Activated CD4-positive, alpha-beta T cell treated with anti-CD3 and anti-CD28 coated beads, Interleukin-2, amount 10 ng/mL, durations not matched to agents 24 days and 14 days (primary cell): ENCODE measurements at regions not wholly inside any gene's neighbourhood (a gene's known extent, or its start where the extent isn't known, plus 50 kb on each side); places are given as distances from the start of the nearest gene placed in this dataset.

Experiments
- DNase-seq: peaks from one replicate; pipeline ENCODE4 v3.0.0; 2022
- H3K27ac Mint-ChIP-seq: one replicate; pipeline ENCODE4 v1.8.0; 2022; ENCODE audit warnings: mild to moderate bottlenecking, mixed read lengths
- H3K27me3 Mint-ChIP-seq: one replicate; pipeline ENCODE4 v1.8.0; 2022; ENCODE audit warnings: mixed read lengths
- H3K36me3 Mint-ChIP-seq: one replicate; pipeline ENCODE4 v1.8.0; 2022; ENCODE audit warnings: low read depth, mild to moderate bottlenecking, mixed read lengths
- H3K4me1 Mint-ChIP-seq: one replicate; pipeline ENCODE4 v1.8.0; 2021; ENCODE audit warnings: mixed read lengths
- H3K4me3 Mint-ChIP-seq: one replicate; pipeline ENCODE4 v1.8.0; 2022; ENCODE audit warnings: mild to moderate bottlenecking, moderate library complexity, mixed read lengths
- H3K9me3 Mint-ChIP-seq: one replicate; pipeline ENCODE4 v1.8.0; 2021; ENCODE audit warnings: mixed read lengths
- intact Hi-C: fragments of 100-400 bp; cut with micrococcal nuclease; formaldehyde crosslinking; loops from one replicate; pipeline ENCODE4 v1.15.1; 2023

GRCh38 chr6:137767911-137768690 is 99.0 kb upstream of the TNFAIP3 start:
- H3K36me3 Mint-ChIP-seq: peaks cover 2% of the 10 kb centered on the region
- peak; percentile 73 for DNase-seq
- H3K4me1 Mint-ChIP-seq: peaks cover 24% of the 10 kb centered on the region
- intact Hi-C loops: loop anchor here (2.0 kb wide), 1 partner anchor 13 kb away; no protein-coding TSS in a partner anchor
- H3K4me3 Mint-ChIP-seq: peak overlapping the region; percentile 47
- peaks cover 17% of the 10 kb centered on the region for H3K9me3 Mint-ChIP-seq
- H3K27me3 Mint-ChIP-seq: no peaks in the 10 kb centered on the region
- peak overlapping the region; percentile 87 for H3K27ac Mint-ChIP-seq

- Mint-ChIP-seq H3K27ac (no peak overlapping the region), H3K4me3 (no peak overlapping the region)
- intact Hi-C loops: loop anchor here (2.0 kb wide), 1 partner anchor 14 kb away; no protein-coding TSS in a partner anchor
These were observed 98.1 kb upstream of the TNFAIP3 start for GRCh38 chr6:137768935-137769334.

GRCh38 chr6:137769797-137770362 is 97.2 kb upstream of the TNFAIP3 start:
- DNase-seq: no peak
- Mint-ChIP-seq H3K9me3 (peaks cover 11% of the 10 kb centered on the region), H3K4me1 (peaks cover 24% of the 10 kb centered on the region), H3K27ac (no peak overlapping the region), H3K36me3 (peaks cover 3% of the 10 kb centered on the region), H3K27me3 (no peaks in the 10 kb centered on the region), H3K4me3 (no peak overlapping the region)
- intact Hi-C loops: loop anchor here (2.0 kb wide), 1 partner anchor 15 kb away; no protein-coding TSS in a partner anchor

More at GRCh38 chr6:137768935-137769334, 98.1 kb upstream of the TNFAIP3 start:
- DNase-seq: no peak
- peaks cover 3% of the 10 kb centered on the region for H3K36me3 Mint-ChIP-seq
- no peaks in the 10 kb centered on the region for H3K27me3 Mint-ChIP-seq
- H3K4me1 Mint-ChIP-seq: peaks cover 24% of the 10 kb centered on the region
- peaks cover 17% of the 10 kb centered on the region for H3K9me3 Mint-ChIP-seq

- H3K36me3 Mint-ChIP-seq: peaks cover 3% of the 10 kb centered on the region
- DNase-seq: no peak
- no peak overlapping the region for H3K4me3 Mint-ChIP-seq
- H3K27me3 Mint-ChIP-seq: no peaks in the 10 kb centered on the region
- peaks cover 13% of the 10 kb centered on the region for H3K4me1 Mint-ChIP-seq
- peaks cover 4% of the 10 kb centered on the region for H3K9me3 Mint-ChIP-seq
- no peak overlapping the region for H3K27ac Mint-ChIP-seq
- intact Hi-C loops: no loop called here
These were observed 94.4 kb upstream of the TNFAIP3 start for GRCh38 chr6:137772541-137773250.

- no peaks in the 10 kb centered on the region for H3K27me3 Mint-ChIP-seq
- DNase-seq: no peak
- H3K4me3 Mint-ChIP-seq: no peak overlapping the region
- peaks cover 1% of the 10 kb centered on the region for H3K36me3 Mint-ChIP-seq
- H3K27ac Mint-ChIP-seq: no peak overlapping the region
- H3K4me1 Mint-ChIP-seq: no peaks in the 10 kb centered on the region
- H3K9me3 Mint-ChIP-seq: peaks cover 4% of the 10 kb centered on the region
- intact Hi-C loops: no loop called here
These were observed 91.8 kb upstream of the TNFAIP3 start for GRCh38 chr6:137775227-137775626.

GRCh38 chr6:137775720-137776119 is 91.3 kb upstream of the TNFAIP3 start:
- no peaks in the 10 kb centered on the region for H3K4me1 Mint-ChIP-seq
- H3K36me3 Mint-ChIP-seq: peaks cover 1% of the 10 kb centered on the region
- peaks cover 4% of the 10 kb centered on the region for H3K9me3 Mint-ChIP-seq
- H3K27ac Mint-ChIP-seq: no peak overlapping the region
- no peak for DNase-seq
- intact Hi-C loops: no loop called here
- no peak overlapping the region for H3K4me3 Mint-ChIP-seq
- H3K27me3 Mint-ChIP-seq: no peaks in the 10 kb centered on the region

- no peak for DNase-seq
- no peaks in the 10 kb centered on the region for H3K4me1 Mint-ChIP-seq
- no peaks in the 10 kb centered on the region for H3K27me3 Mint-ChIP-seq
- H3K27ac Mint-ChIP-seq: no peak overlapping the region
- H3K4me3 Mint-ChIP-seq: no peak overlapping the region
- intact Hi-C loops: no loop called here
- peaks cover 4% of the 10 kb centered on the region for H3K9me3 Mint-ChIP-seq
- H3K36me3 Mint-ChIP-seq: peaks cover 1% of the 10 kb centered on the region
These were observed 90.8 kb upstream of the TNFAIP3 start for GRCh38 chr6:137776256-137776655.

GRCh38 chr6:137776786-137777686 is 90.0 kb upstream of the TNFAIP3 start:
- Mint-ChIP-seq H3K36me3 (peaks cover 1% of the 10 kb centered on the region), H3K27ac (no peak overlapping the region), H3K9me3 (peaks cover 4% of the 10 kb centered on the region), H3K27me3 (no peaks in the 10 kb centered on the region), H3K4me1 (peaks cover 2% of the 10 kb centered on the region), H3K4me3 (no peak overlapping the region)
- no peak for DNase-seq
- intact Hi-C loops: no loop called here

- H3K36me3 Mint-ChIP-seq: peaks cover 1% of the 10 kb centered on the region
- DNase-seq: no peak
- H3K4me1 Mint-ChIP-seq: peaks cover 2% of the 10 kb centered on the region
- no peak overlapping the region for H3K4me3 Mint-ChIP-seq
- intact Hi-C loops: no loop called here
- H3K9me3 Mint-ChIP-seq: no peaks in the 10 kb centered on the region
- H3K27me3 Mint-ChIP-seq: no peaks in the 10 kb centered on the region
- no peak overlapping the region for H3K27ac Mint-ChIP-seq
These were observed 89.4 kb upstream of the TNFAIP3 start for GRCh38 chr6:137777687-137778075.

- H3K27ac Mint-ChIP-seq: no peak overlapping the region
- H3K9me3 Mint-ChIP-seq: no peaks in the 10 kb centered on the region
- H3K36me3 Mint-ChIP-seq: no peaks in the 10 kb centered on the region
- H3K27me3 Mint-ChIP-seq: no peaks in the 10 kb centered on the region
- H3K4me3 Mint-ChIP-seq: no peak overlapping the region
- peaks cover 2% of the 10 kb centered on the region for H3K4me1 Mint-ChIP-seq
- intact Hi-C loops: no loop called here
- no peak for DNase-seq
These were observed 87.1 kb upstream of the TNFAIP3 start for GRCh38 chr6:137779982-137780381.

GRCh38 chr6:137780447-137781034 is 86.5 kb upstream of the TNFAIP3 start:
- Mint-ChIP-seq H3K27ac (no peak overlapping the region), H3K4me1 (peaks cover 2% of the 10 kb centered on the region), H3K36me3 (no peaks in the 10 kb centered on the region), H3K4me3 (no peak overlapping the region), H3K9me3 (no peaks in the 10 kb centered on the region), H3K27me3 (no peaks in the 10 kb centered on the region)
- intact Hi-C loops: no loop called here
- no peak for DNase-seq

- no peak overlapping the region for H3K27ac Mint-ChIP-seq
These were observed 85.4 kb upstream of the TNFAIP3 start for GRCh38 chr6:137781639-137782038.

More at GRCh38 chr6:137781639-137782038, 85.4 kb upstream of the TNFAIP3 start:
- Mint-ChIP-seq H3K27me3 (no peaks in the 10 kb centered on the region), H3K9me3 (no peaks in the 10 kb centered on the region), H3K4me1 (peaks cover 2% of the 10 kb centered on the region), H3K36me3 (no peaks in the 10 kb centered on the region), H3K4me3 (no peak overlapping the region)
- intact Hi-C loops: no loop called here
- DNase-seq: no peak
